NB4 (cell line): ENCODE measurements at regions not wholly inside any gene's neighbourhood (a gene's known extent, or its start where the extent isn't known, plus 50 kb on each side); places are given as distances from the start of the nearest gene placed in this dataset.

ENCODE experiments used
- POLR2A ChIP-seq: IDR thresholded peaks from 2 replicates; pipeline ENCODE4 v1.6.1; 2011; ENCODE audit warnings: mild to moderate bottlenecking; ENCODE audit not compliant: insufficient read length; ENCODE audit errors: extremely low read depth
- TF ChIP-seq, protein P1 (sequence below): IDR thresholded peaks from 2 replicates; pipeline ENCODE4 v1.6.1; 2011; ENCODE audit warnings: low read depth, low read length

DNA sequence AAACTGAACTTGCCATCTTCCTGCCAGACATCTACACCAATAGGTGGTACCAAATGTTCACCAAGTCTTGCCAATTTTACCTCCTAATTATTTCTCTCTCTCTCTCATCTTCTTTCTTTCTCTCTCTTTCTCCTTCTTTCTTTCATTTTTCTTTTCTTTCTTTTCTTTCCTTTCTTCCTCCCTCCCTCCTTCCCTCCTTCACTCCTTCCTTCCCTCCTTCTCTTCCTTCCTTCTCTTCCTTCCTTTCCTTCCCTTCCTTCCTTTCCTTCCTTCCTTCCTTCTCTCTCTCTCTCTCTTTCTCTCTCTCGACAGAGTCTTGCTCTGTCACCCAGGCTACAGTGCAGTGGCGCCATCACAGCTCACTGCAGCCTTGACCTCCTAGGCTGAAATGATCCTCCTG lies 55.4 kb upstream of the PSMA6 start:
- TF ChIP-seq, protein P1, sequence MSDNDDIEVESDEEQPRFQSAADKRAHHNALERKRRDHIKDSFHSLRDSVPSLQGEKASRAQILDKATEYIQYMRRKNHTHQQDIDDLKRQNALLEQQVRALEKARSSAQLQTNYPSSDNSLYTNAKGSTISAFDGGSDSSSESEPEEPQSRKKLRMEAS: no peak
- no peak for TF ChIP-seq POLR2A
